Neural cell (in vitro differentiated cells): ENCODE measurements at regions not wholly inside any gene's neighbourhood (a gene's known extent, or its start where the extent isn't known, plus 50 kb on each side); places are given as distances from the start of the nearest gene placed in this dataset.

Source experiments
- CTCF ChIP-seq: fragments of 450-650 bp; IDR thresholded peaks from 2 replicates; pipeline ENCODE4 v1.5.1; 2014; ENCODE audit warnings: antibody characterized with exemption, mild to moderate bottlenecking, moderate library complexity; ENCODE audit not compliant: poor library complexity, severe bottlenecking
- EP300 ChIP-seq: fragments of 450-650 bp; conservative IDR thresholded peaks from 2 replicates; pipeline ENCODE4 v1.6.1; 2014; ENCODE audit warnings: antibody characterized with exemption, mild to moderate bottlenecking, moderate library complexity; ENCODE audit not compliant: poor library complexity, severe bottlenecking
- EZH2 ChIP-seq: fragments of 200-600, 300-800 bp; shearing (Covaris generic), sonication (generic); IDR thresholded peaks from 2 replicates; pipeline ENCODE4 v1.6.1; 2014; ENCODE audit warnings: antibody characterized with exemption, low read length, borderline replicate concordance, mild to moderate bottlenecking; ENCODE audit not compliant: insufficient read depth, poor library complexity, severe bottlenecking
- POLR2AphosphoS5 ChIP-seq: IDR thresholded peaks from 2 replicates; pipeline ENCODE4 v1.6.1; 2012
- SMC3 ChIP-seq: fragments of 450-650 bp; conservative IDR thresholded peaks from 2 replicates; pipeline ENCODE4 v1.6.1; 2014; ENCODE audit warnings: antibody characterized with exemption, mild to moderate bottlenecking, moderate library complexity; ENCODE audit not compliant: poor library complexity

- TF ChIP-seq CTCF = no peak
- no peak for TF ChIP-seq EP300
- no peak for TF ChIP-seq POLR2AphosphoS5
- TF ChIP-seq SMC3 = no peak
- no peak for TF ChIP-seq EZH2
Measured at GRCh38 chr3:191795196-191795595, 334.2 kb downstream of the PYDC2 start.
